HFF-Myc (cell line): ENCODE measurements at regions not wholly inside any gene's neighbourhood (a gene's known extent, or its start where the extent isn't known, plus 50 kb on each side); places are given as distances from the start of the nearest gene placed in this dataset.

Source experiments
- DNase-seq: peaks from one replicate; pipeline ENCODE4 v3.0.0-alpha.2; 2011; ENCODE audit warnings: low read depth; ENCODE audit errors: extremely low read depth
- H3K4me3 ChIP-seq: replicated peaks from 2 replicates; pipeline ENCODE4 v1.5.1; 2011; ENCODE audit warnings: low read depth, mild to moderate bottlenecking, control low read depth, low read length
- TF ChIP-seq, protein P1 (sequence below): IDR thresholded peaks from 2 replicates; pipeline ENCODE4 v1.5.1; 2012; ENCODE audit warnings: mild to moderate bottlenecking, low read depth, low read length, control low read depth; ENCODE audit errors: missing control alignments

- TF ChIP-seq, protein P1, sequence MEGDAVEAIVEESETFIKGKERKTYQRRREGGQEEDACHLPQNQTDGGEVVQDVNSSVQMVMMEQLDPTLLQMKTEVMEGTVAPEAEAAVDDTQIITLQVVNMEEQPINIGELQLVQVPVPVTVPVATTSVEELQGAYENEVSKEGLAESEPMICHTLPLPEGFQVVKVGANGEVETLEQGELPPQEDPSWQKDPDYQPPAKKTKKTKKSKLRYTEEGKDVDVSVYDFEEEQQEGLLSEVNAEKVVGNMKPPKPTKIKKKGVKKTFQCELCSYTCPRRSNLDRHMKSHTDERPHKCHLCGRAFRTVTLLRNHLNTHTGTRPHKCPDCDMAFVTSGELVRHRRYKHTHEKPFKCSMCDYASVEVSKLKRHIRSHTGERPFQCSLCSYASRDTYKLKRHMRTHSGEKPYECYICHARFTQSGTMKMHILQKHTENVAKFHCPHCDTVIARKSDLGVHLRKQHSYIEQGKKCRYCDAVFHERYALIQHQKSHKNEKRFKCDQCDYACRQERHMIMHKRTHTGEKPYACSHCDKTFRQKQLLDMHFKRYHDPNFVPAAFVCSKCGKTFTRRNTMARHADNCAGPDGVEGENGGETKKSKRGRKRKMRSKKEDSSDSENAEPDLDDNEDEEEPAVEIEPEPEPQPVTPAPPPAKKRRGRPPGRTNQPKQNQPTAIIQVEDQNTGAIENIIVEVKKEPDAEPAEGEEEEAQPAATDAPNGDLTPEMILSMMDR = no peak
- no peak overlapping the region for H3K4me3 ChIP-seq
- DNase-seq = no peak
Observed at GRCh38 chr18:37671119-37671518, 105.5 kb upstream of the CELF4 start.

GRCh38 chr18:37669991-37670534 lies 104.5 kb upstream of the CELF4 start:
- no peak overlapping the region for H3K4me3 ChIP-seq
- TF ChIP-seq, protein P1 = no peak
- no peak for DNase-seq

DNA sequence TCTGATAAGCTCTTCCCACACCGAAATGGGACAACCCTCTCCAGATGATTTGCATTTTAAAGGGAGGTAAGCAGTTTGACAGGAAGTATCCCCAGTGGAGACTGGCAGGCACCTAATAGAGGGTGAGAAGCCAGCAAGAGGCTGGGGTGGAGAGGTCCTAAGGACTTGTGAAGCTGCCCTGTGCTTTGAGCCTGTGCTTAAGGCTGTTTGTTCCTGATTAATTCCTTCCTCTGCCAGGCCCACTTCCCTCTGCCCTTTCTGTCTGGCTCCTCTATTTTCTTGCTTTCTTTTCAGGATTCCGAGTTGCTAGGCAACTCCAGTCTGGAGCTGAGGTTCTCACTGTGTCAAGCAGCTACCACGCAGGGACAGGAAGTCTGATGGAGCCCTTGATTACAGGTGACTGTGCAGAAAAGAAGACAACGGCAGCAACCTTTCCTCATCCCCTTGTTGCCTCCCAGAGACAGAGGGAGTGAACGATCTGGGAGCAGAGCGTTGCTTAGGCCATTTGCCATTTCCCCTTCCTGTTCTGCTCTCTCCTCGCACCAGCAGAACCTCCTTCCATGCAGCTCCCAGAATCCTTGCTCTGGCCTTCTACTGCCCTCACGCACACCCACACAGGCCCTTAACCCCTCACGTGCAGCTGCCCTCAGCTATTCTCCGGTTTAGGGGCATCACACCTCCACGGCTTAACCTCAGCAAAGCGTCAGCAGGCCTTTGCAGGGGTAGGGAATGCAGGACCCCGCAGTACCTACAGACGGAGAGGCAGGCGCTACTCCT lies 103.6 kb upstream of the CELF4 start:
- H3K4me3 ChIP-seq = no peak overlapping the region
- no peak for DNase-seq
- TF ChIP-seq, protein P1 = no peak

DNA sequence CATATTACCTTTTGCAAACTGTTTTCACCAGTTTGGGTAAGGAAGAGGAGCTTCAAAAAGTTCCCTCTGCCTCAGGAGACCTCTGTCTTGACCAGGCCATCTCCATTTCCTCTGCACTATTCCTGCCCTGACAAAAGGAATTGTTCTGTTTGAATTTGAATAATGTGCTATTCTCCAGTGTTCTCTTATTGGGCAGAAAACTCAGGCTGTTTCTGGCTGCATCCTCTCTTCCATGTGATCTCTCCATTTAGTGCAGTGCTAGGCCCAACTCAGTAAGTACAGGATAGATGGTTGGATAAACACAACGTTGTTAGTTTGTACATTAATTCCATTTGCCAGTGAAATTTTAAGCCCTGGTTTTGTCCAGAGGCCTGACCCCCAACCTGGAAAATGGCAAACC lies 102.2 kb upstream of the CELF4 start:
- no peak overlapping the region for H3K4me3 ChIP-seq
- no peak for DNase-seq
- TF ChIP-seq, protein P1 = no peak

DNA sequence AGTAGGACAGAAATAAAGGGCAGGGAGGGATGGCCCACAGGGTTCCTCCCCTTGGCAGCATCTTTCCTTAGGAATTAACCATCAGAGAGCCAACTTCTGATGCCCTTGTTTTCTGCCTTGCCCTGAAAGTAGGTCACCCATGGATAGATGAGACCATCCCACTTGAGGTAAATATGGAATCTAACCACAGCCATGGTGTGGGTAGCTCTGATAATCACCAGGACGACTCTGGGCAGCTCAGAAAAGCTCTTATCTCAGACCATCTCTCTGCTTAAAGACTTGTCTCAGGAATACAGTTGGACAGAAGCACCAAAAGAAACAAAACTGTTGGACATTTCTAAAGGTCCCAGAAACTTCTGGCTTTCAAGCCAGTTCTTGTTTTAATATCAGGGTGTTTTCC lies 101.4 kb upstream of the CELF4 start:
- no peak overlapping the region for H3K4me3 ChIP-seq
- DNase-seq = no peak
- TF ChIP-seq, protein P1 = no peak

- no peak overlapping the region for H3K4me3 ChIP-seq
- no peak for DNase-seq
- TF ChIP-seq, protein P1 = no peak
Observed at GRCh38 chr18:37666451-37666850, 100.9 kb upstream of the CELF4 start.
